ENCODE measurements at regions not wholly inside any gene's neighbourhood (a gene's known extent, or its start where the extent isn't known, plus 50 kb on each side); places are given as distances from the start of the nearest gene placed in this dataset.

GRCh38 chr2:242020196-242021004 is 150.9 kb downstream of the RTP5 start:
- Histone ChIP-seq H3K27me3 (peaks cover 0 to 19% of the 10 kb centered on the region in 2 donors), H3K4me1 (no peaks in the 10 kb centered on the region), H3K36me3 (no peaks in the 10 kb centered on the region), H3K4me3 (no peak overlapping the region), H3K9me3 (no peaks in the 10 kb centered on the region), H3K27ac (no peak overlapping the region)
- intact Hi-C loops (cut with DNase I; ENCODE audit: low total_unique reads): no loop called here
- TF ChIP-seq CTCF (IDR thresholded peaks at IDR 0.05) (no peak), POLR2A (IDR thresholded peaks at IDR 0.05) (no peak), POLR2AphosphoS5 (IDR thresholded peaks at IDR 0.05) (no peak)
- peak in 1 of 2 donors; percentile 52 for DNase-seq (ENCODE audit: low spot score in 2 of 2)

- no peaks in the 10 kb centered on the region for H3K4me1 ChIP-seq
- DNase-seq (ENCODE audit: low spot score in 2 of 2): peak in 1 of 2 donors; percentile 38
- H3K9me3 ChIP-seq: no peaks in the 10 kb centered on the region
- H3K27ac ChIP-seq: no peak overlapping the region
- H3K36me3 ChIP-seq: no peaks in the 10 kb centered on the region
- peaks cover 0 to 23% of the 10 kb centered on the region in 2 donors for H3K27me3 ChIP-seq
- TF ChIP-seq POLR2AphosphoS5 (IDR thresholded peaks at IDR 0.05) (no peak), CTCF (IDR thresholded peaks at IDR 0.05) (no peak), POLR2A (IDR thresholded peaks at IDR 0.05) (no peak)
- intact Hi-C loops (cut with DNase I; ENCODE audit: low total_unique reads): no loop called here
- no peak overlapping the region for H3K4me3 ChIP-seq
Observed at GRCh38 chr2:242022550-242023290, 153.2 kb downstream of the RTP5 start.

DNA sequence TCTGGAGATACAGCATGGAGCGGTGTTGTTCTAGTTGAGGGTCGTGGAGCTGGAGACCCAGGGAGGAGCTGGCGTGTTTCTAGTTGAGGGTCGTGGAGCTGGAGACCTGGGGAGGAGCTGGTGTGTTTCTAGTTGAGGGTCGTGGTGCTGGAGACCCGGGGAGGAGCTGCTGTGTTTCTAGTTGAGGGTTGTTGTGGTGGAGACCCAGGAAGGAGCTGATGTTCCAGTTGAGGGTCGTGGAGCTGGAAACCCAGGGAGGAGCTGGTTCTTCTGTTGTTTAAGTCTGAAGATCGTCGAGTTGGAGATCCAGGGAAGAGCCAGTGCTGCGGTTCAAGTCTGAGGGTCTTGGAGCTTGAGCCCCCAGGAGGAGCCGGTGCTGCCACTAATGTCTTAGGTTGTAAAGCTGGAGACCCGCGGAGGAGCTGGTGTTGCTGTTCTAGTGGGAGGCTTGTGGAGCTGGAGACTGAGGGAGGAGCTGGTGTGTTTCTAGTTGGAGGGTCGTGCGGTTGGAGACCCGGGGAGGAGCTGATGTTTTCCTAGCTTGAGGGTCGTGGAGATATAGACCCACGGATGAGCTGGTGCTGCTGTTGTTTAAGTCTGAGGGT is 155.3 kb downstream of the RTP5 start:
- peak in 1 of 2 donors; percentile 42 for DNase-seq (ENCODE audit: low spot score in 2 of 2)
- Histone ChIP-seq H3K9me3 (no peaks in the 10 kb centered on the region), H3K4me1 (no peaks in the 10 kb centered on the region), H3K36me3 (no peaks in the 10 kb centered on the region), H3K27ac (no peak overlapping the region), H3K4me3 (no peak overlapping the region), H3K27me3 (peaks cover 0 to 32% of the 10 kb centered on the region in 2 donors)
- no peak for TF ChIP-seq CTCF (IDR thresholded peaks at IDR 0.05)
- TF ChIP-seq POLR2AphosphoS5 (IDR thresholded peaks at IDR 0.05): no peak
- intact Hi-C loops (cut with DNase I; ENCODE audit: low total_unique reads): no loop called here

DNA sequence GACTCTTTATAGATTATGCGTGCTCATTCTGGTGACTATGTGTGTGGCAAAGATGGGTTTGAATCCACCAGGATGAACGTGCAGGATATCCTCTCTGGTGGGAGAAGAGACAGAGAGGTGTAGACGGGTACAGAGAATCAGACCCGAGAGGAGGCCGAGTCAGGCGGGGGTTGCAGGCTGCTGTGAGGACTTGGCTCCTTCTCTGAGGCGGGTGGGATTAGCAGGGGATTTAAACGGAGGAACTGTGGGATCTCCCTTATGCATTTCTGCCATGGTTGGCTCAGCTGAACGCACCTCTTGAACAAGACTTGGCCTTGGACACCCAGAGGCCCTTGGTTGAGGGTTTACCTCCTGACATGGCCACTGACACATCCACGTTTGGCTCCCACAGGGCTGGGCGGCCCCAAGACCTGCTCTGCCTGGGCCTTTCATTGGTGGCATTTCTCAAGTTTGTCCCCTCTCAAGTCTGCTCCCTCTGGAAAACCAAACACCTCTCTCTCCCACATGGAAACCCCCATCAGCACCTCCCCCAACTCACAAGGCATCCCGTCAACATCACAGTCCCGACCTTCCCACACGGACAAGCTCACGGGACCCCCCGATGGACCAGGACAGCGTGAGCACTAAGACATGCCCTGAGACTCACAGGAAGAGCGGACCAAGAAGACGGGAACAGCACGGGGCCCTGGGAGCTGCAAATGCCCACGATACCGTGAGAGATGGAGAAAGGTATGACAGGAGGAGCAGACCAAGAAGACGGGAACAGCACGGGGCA is 158.3 kb downstream of the RTP5 start:
- H3K9me3 ChIP-seq: no peaks in the 10 kb centered on the region
- H3K27ac ChIP-seq: no peak overlapping the region
- no peaks in the 10 kb centered on the region for H3K4me1 ChIP-seq
- TF ChIP-seq POLR2A (IDR thresholded peaks at IDR 0.05) (no peak), CTCF (IDR thresholded peaks at IDR 0.05) (no peak), POLR2AphosphoS5 (IDR thresholded peaks at IDR 0.05) (no peak)
- DNase-seq (ENCODE audit: low spot score in 2 of 2): peak in 1 of 2 donors; percentile 30
- intact Hi-C loops (cut with DNase I; ENCODE audit: low total_unique reads): no loop called here
- H3K27me3 ChIP-seq: peaks cover 0 to 34% of the 10 kb centered on the region in 2 donors
- H3K36me3 ChIP-seq: no peaks in the 10 kb centered on the region
- H3K4me3 ChIP-seq: no peak overlapping the region
